KMS-11 (cell line): ENCODE measurements at regions not wholly inside any gene's neighbourhood (a gene's known extent, or its start where the extent isn't known, plus 50 kb on each side); places are given as distances from the start of the nearest gene placed in this dataset.

Source experiments
- H2AFZ ChIP-seq: fragments of 200-600 bp; sonication (generic); 2 replicates; pipeline ENCODE4 v1.6.1; 2016; ENCODE audit warnings: antibody characterized with exemption, mixed run types, low read depth
- H3K27ac ChIP-seq: fragments of 200-600 bp; sonication (generic); 2 replicates; pipeline ENCODE4 v1.6.1; 2016; ENCODE audit warnings: mild to moderate bottlenecking, mixed run types
- H3K27me3 ChIP-seq: fragments of 200-600 bp; sonication (generic); 2 replicates; pipeline ENCODE4 v1.6.1; 2017; ENCODE audit warnings: mild to moderate bottlenecking, low read depth, mixed run types, moderate library complexity; ENCODE audit not compliant: insufficient read depth
- H3K36me3 ChIP-seq: fragments of 200-600 bp; sonication (generic); 2 replicates; pipeline ENCODE4 v1.6.1; 2017; ENCODE audit warnings: mild to moderate bottlenecking, mixed run types; ENCODE audit not compliant: insufficient read depth
- H3K4me1 ChIP-seq: fragments of 200-600 bp; sonication (generic); 2 replicates; pipeline ENCODE4 v1.6.1; 2016; ENCODE audit warnings: mild to moderate bottlenecking, low read depth, mixed run types; ENCODE audit not compliant: poor library complexity, severe bottlenecking
- H3K4me2 ChIP-seq: fragments of 200-600 bp; sonication (generic); 2 replicates; pipeline ENCODE4 v1.7.0; 2016; ENCODE audit warnings: mild to moderate bottlenecking, mixed run types
- H3K4me3 ChIP-seq: fragments of 200-600 bp; sonication (generic); IDR thresholded peaks from 2 replicates; pipeline ENCODE4 v1.6.1; 2017; ENCODE audit warnings: low read depth, low read length, mixed read lengths; ENCODE audit not compliant: insufficient read depth
- H3K79me2 ChIP-seq: fragments of 200-600 bp; sonication (generic); 2 replicates; pipeline ENCODE4 v1.6.1; 2016; ENCODE audit warnings: low read depth, mixed run types; ENCODE audit not compliant: insufficient read depth
- H3K9ac ChIP-seq: fragments of 200-600 bp; sonication (generic); 2 replicates; pipeline ENCODE4 v1.6.1; 2016; ENCODE audit warnings: mild to moderate bottlenecking, mixed run types
- H4K20me1 ChIP-seq: fragments of 200-600 bp; sonication (generic); 2 replicates; pipeline ENCODE4 v1.6.1; 2016; ENCODE audit warnings: mild to moderate bottlenecking, mixed run types; ENCODE audit not compliant: insufficient read depth
- CTCF ChIP-seq: fragments of 200-600 bp; sonication (generic); conservative IDR thresholded peaks from 2 replicates; pipeline ENCODE4 v1.6.1; 2017; ENCODE audit warnings: low read depth, mild to moderate bottlenecking, antibody characterized with exemption, low read length, moderate library complexity, mixed read lengths

DNA sequence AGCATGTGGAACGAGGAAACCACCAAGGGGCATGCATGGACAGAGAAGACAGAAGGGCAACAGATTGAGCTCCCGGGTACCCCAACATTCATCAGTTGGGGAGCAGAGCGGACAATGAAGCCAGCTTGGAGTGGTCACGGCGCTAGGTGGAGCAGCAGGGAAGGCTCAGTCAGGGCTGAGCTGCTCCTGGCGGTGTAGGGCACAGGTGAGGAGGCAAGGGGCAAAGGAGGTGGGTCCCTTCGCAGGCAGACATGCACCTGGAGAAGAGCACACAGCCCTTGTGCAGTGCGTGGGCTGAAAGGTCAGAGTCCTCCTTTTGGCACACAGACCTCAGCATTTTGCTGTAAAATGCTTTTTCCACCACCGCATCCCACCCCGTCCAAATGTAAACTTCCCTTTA lies 90.0 kb upstream of the SLC6A6 start:
- Histone ChIP-seq H4K20me1 (no peaks in the 10 kb centered on the region), H2AFZ (no peak overlapping the region), H3K4me1 (no peaks in the 10 kb centered on the region), H3K27ac (no peak overlapping the region), H3K4me3 (no peak overlapping the region), H3K36me3 (no peaks in the 10 kb centered on the region), H3K79me2 (no peaks in the 10 kb centered on the region), H3K9ac (no peak overlapping the region), H3K4me2 (no peak overlapping the region), H3K27me3 (no peaks in the 10 kb centered on the region; the same call in 1 of the 2 replicates)
- no peak for TF ChIP-seq CTCF

- no peaks in the 10 kb centered on the region for H3K79me2 ChIP-seq
- H3K4me1 ChIP-seq: no peaks in the 10 kb centered on the region
- H2AFZ ChIP-seq: no peak overlapping the region
- H3K4me2 ChIP-seq: no peak overlapping the region
- H3K27me3 ChIP-seq: no peaks in the 10 kb centered on the region; the same call in 1 of the 2 replicates
- H3K27ac ChIP-seq: no peak overlapping the region
- no peaks in the 10 kb centered on the region for H4K20me1 ChIP-seq
- no peaks in the 10 kb centered on the region for H3K36me3 ChIP-seq
- no peak overlapping the region for H3K4me3 ChIP-seq
- no peak for TF ChIP-seq CTCF
- H3K9ac ChIP-seq: no peak overlapping the region
Observed at GRCh38 chr3:14317057-14317553, 85.3 kb upstream of the SLC6A6 start.

DNA sequence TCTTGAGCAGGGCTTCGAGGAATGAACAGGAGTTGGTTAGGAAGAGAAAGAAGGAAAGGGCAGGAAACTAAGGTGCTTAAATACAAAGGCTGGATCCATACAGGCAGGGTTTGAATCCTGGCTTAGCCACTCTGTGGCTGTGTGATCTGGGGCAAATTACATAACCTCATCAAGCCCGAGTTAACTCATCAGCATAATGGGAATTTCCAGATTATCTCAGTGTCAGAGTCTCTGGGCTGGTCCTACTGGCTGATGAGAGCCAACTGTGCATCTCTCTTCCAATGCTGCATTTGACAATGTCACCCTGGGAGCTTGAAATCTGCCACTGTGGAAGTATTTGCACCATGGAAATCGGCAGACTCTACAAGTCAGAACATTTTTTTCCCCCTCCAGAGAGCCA lies 83.8 kb upstream of the SLC6A6 start:
- Histone ChIP-seq H3K4me1 (no peaks in the 10 kb centered on the region), H3K79me2 (no peaks in the 10 kb centered on the region), H3K4me3 (no peak overlapping the region), H3K36me3 (no peaks in the 10 kb centered on the region), H3K9ac (no peak overlapping the region), H3K27ac (no peak overlapping the region), H3K27me3 (no peaks in the 10 kb centered on the region), H2AFZ (no peak overlapping the region), H4K20me1 (no peaks in the 10 kb centered on the region), H3K4me2 (no peak overlapping the region)
- no peak for TF ChIP-seq CTCF

DNA sequence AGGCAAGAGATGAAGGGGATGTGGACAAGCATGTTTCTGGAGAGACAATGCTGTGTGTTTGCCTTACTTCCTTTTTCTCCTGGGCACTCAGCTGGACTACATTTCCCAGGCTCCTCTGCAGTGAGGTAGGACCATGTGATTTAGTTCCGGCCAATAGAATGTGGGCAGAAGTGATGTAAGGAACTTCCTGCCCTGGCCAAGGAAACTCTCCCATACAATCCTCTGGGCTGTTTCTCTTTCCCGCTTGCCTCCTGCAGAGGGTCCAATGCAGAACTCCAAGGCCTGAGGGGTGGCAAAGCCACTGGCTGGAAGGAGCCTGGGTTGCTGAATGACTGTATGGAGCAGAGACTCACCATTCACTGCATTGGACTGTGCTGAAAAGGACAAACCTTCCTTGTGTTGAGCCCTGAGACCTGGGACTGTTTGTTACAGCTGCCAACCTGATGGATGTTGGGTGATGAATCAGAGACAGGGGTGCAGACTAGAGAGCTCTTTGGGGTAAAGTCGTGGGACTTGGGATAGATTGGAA lies 82.7 kb upstream of the SLC6A6 start:
- Histone ChIP-seq H3K79me2 (no peaks in the 10 kb centered on the region), H3K9ac (no peak overlapping the region), H3K4me2 (no peak overlapping the region; the same call in 1 of the 2 replicates), H3K36me3 (no peaks in the 10 kb centered on the region), H4K20me1 (no peaks in the 10 kb centered on the region), H3K27ac (no peak overlapping the region), H3K4me1 (no peaks in the 10 kb centered on the region), H2AFZ (peak overlapping the region; percentile 69; the same call in 1 of the 2 replicates), H3K4me3 (no peak overlapping the region), H3K27me3 (no peaks in the 10 kb centered on the region)
- TF ChIP-seq CTCF: no peak
